ENCODE measurements at regions not wholly inside any gene's neighbourhood (a gene's known extent, or its start where the extent isn't known, plus 50 kb on each side); places are given as distances from the start of the nearest gene placed in this dataset.

- TF ChIP-seq ZNF449 (tag by site-specific recombination; IDR thresholded peaks at IDR 0.05): no peak
These were observed 655.2 kb downstream of the RNF144A start (continued) for GRCh38 chr2:7572450-7572849.

- no peaks in the 10 kb centered on the region for H3K9me3 ChIP-seq (ENCODE audit: control insufficient read depth, insufficient read depth, low read depth, low read length)
- ChIA-PET POLR2A (no interaction called here), CTCF (no interaction called here)
- no peak overlapping the region for H3K27ac ChIP-seq (ENCODE audit: extremely low read depth, low read depth, low read length)
- TF ChIP-seq WT1 (tag by site-specific recombination; IDR thresholded peaks at IDR 0.05) (no peak), ZNF621 (tag by site-specific recombination; IDR thresholded peaks at IDR 0.05) (no peak), ZNF701 (tag by site-specific recombination; IDR thresholded peaks at IDR 0.05) (no peak), ZNF140 (tag by site-specific recombination; IDR thresholded peaks at IDR 0.05) (no peak), ZNF423 (tag by site-specific recombination; IDR thresholded peaks at IDR 0.05) (no peak), ZNF558 (tag by site-specific recombination; IDR thresholded peaks at IDR 0.05) (no peak), YY2 (tag by site-specific recombination; IDR thresholded peaks at IDR 0.05) (no peak), ZNF585B (tag by site-specific recombination; IDR thresholded peaks at IDR 0.05) (no peak)
- no peak overlapping the region for H3K4me3 ChIP-seq (ENCODE audit: low read depth, low read length)
- H3K4me1 ChIP-seq (ENCODE audit: control insufficient read depth, insufficient read depth, low read length): no peaks in the 10 kb centered on the region
- no peaks in the 10 kb centered on the region for H3K36me3 ChIP-seq (ENCODE audit: control insufficient read depth in 2 of 2, insufficient read depth in 1 of 2, low read length in 2 of 2)
These were observed 656.1 kb downstream of the RNF144A start for GRCh38 chr2:7573166-7573825.

GRCh38 chr2:7574385-7574784 lies 657.2 kb downstream of the RNF144A start:
- CTCF ChIA-PET: interaction anchor here (0.6 kb wide), 1 partner anchor 116 kb away, joined by 3 read pairs; no protein-coding TSS in a partner anchor

More at GRCh38 chr2:7574385-7574784, 657.2 kb downstream of the RNF144A start:
- Histone ChIP-seq H3K27ac (ENCODE audit: extremely low read depth, low read depth, low read length) (no peak overlapping the region), H3K4me3 (ENCODE audit: low read depth, low read length) (no peak overlapping the region), H3K36me3 (ENCODE audit: control insufficient read depth in 2 of 2, insufficient read depth in 1 of 2, low read length in 2 of 2) (no peaks in the 10 kb centered on the region), H3K9me3 (ENCODE audit: control insufficient read depth, insufficient read depth, low read depth, low read length) (no peaks in the 10 kb centered on the region), H3K4me1 (ENCODE audit: control insufficient read depth, insufficient read depth, low read length) (no peaks in the 10 kb centered on the region)
- TF ChIP-seq ZNF776 (tag by site-specific recombination; IDR thresholded peaks at IDR 0.05; ENCODE audit: borderline replicate concordance) (no peak), ZNF221 (tag by site-specific recombination; IDR thresholded peaks at IDR 0.05; ENCODE audit: borderline replicate concordance) (no peak), ZNF549 (tag by site-specific recombination; IDR thresholded peaks at IDR 0.05) (no peak), KLF7 (tag by site-specific recombination; IDR thresholded peaks at IDR 0.05; ENCODE audit: borderline replicate concordance) (no peak), ZNF623 (tag by site-specific recombination; IDR thresholded peaks at IDR 0.05) (no peak), ZNF624 (tag by site-specific recombination; IDR thresholded peaks at IDR 0.05) (no peak), ZBTB20 (tag by site-specific recombination; IDR thresholded peaks at IDR 0.05) (no peak), ZNF560 (tag by site-specific recombination; IDR thresholded peaks at IDR 0.05; ENCODE audit: borderline replicate concordance) (no peak), ZNF707 (tag by site-specific recombination; IDR thresholded peaks at IDR 0.05) (no peak), ZNF132 (tag by site-specific recombination; IDR thresholded peaks at IDR 0.05; ENCODE audit: borderline replicate concordance) (no peak), ZNF239 (tag by site-specific recombination; IDR thresholded peaks at IDR 0.05) (no peak), ZNF280D (tag by site-specific recombination; IDR thresholded peaks at IDR 0.05) (no peak), ZNF138 (tag by site-specific recombination; IDR thresholded peaks at IDR 0.05; ENCODE audit: borderline replicate concordance) (no peak), ZSCAN16 (tag by site-specific recombination; IDR thresholded peaks at IDR 0.05) (no peak), TCF7L2 (IDR thresholded peaks at IDR 0.05; ENCODE audit: borderline replicate concordance, low read depth, low read length) (no peak), KLF16 (tag by site-specific recombination; IDR thresholded peaks at IDR 0.05) (no peak), RBAK (tag by site-specific recombination; IDR thresholded peaks at IDR 0.05) (no peak)
- POLR2A ChIA-PET: no interaction called here
